Mesothelial cell of epicardium (in vitro differentiated cells): ENCODE measurements at regions not wholly inside any gene's neighbourhood (a gene's known extent, or its start where the extent isn't known, plus 50 kb on each side); places are given as distances from the start of the nearest gene placed in this dataset.

Source experiments
- DNase-seq, 2 experiments: peaks; one replicate each; pipeline ENCODE4 v3.0.0; 2021; ENCODE audit warnings: low spot score in 2 of 2; ENCODE audit not compliant: unreplicated experiment in 2 of 2
- H3K27ac Mint-ChIP-seq: 2 replicates; pipeline ENCODE4 v1.8.0; 2021; ENCODE audit warnings: mixed read lengths
- H3K27me3 Mint-ChIP-seq: 2 replicates; pipeline ENCODE4 v1.8.0; 2021; ENCODE audit warnings: low read depth, mixed read lengths
- H3K36me3 Mint-ChIP-seq: 2 replicates; pipeline ENCODE4 v1.8.0; 2021; ENCODE audit warnings: mixed read lengths
- H3K4me1 Mint-ChIP-seq: 2 replicates; pipeline ENCODE4 v1.8.0; 2021; ENCODE audit warnings: mixed read lengths
- H3K4me3 Mint-ChIP-seq: 2 replicates; pipeline ENCODE4 v1.8.0; 2021; ENCODE audit warnings: mild to moderate bottlenecking, moderate library complexity, mixed read lengths
- H3K9me3 Mint-ChIP-seq: 2 replicates; pipeline ENCODE4 v1.8.0; 2021; ENCODE audit warnings: mixed read lengths
- TF ChIP-seq, protein P1 (sequence below): fragments of 200-600 bp; sonication (generic); IDR thresholded peaks from one replicate; pipeline ENCODE4 v1.5.0; 2021; ENCODE audit warnings: antibody characterized with exemption; ENCODE audit not compliant: unreplicated experiment

DNA sequence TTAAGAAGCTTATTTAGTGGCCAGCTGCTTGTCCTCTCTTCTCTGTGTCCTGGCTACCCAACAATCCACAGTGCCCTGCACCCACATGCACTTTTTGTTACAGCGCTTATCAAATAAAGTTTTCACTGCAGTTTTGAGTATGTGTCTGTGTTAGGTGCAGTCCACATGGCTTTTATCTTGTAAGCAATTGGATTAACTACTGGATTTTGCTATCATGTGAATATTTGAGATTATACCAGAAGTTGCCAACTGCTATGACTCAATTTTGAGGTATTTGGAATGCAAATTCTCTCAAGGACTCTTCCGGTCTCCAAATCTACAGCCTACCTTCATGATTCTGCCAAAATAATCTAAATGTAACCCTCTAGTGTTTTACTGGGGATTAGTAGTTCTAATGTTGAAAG, 690.2 kb downstream of the NR2F1-AS1 start:
- H3K27ac Mint-ChIP-seq, result no peak overlapping the region
- peaks cover 12% of the 10 kb centered on the region for H3K4me1 Mint-ChIP-seq
- no peak overlapping the region for H3K4me3 Mint-ChIP-seq

DNA sequence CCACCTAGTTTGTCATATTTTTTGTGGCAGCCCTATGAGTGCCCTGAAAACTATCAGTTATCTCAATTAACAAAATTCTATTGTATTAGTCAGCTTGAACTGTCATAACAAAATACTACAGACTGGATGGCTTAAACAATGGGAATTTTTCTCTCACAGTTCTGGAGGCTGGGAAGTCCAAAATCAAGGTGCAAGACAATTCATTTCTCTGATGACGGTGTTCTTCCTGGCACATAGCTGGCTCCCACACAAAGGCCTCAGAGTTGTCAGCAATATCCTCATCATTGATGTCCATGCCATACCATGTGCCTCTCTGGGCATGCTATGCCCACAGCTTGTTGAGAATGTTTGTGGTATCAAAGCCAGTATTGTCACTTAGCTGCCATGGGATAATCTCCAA, 691.9 kb downstream of the NR2F1-AS1 start:
- H3K27ac Mint-ChIP-seq, result no peak overlapping the region
- peaks cover 1% of the 10 kb centered on the region for H3K36me3 Mint-ChIP-seq
- no peaks in the 10 kb centered on the region for H3K27me3 Mint-ChIP-seq
- no peak for DNase-seq
- H3K4me1 Mint-ChIP-seq, result peaks cover 23% of the 10 kb centered on the region
- H3K4me3 Mint-ChIP-seq, result no peak overlapping the region
- H3K9me3 Mint-ChIP-seq, result peaks cover 13% of the 10 kb centered on the region
- TF ChIP-seq, protein P1, sequence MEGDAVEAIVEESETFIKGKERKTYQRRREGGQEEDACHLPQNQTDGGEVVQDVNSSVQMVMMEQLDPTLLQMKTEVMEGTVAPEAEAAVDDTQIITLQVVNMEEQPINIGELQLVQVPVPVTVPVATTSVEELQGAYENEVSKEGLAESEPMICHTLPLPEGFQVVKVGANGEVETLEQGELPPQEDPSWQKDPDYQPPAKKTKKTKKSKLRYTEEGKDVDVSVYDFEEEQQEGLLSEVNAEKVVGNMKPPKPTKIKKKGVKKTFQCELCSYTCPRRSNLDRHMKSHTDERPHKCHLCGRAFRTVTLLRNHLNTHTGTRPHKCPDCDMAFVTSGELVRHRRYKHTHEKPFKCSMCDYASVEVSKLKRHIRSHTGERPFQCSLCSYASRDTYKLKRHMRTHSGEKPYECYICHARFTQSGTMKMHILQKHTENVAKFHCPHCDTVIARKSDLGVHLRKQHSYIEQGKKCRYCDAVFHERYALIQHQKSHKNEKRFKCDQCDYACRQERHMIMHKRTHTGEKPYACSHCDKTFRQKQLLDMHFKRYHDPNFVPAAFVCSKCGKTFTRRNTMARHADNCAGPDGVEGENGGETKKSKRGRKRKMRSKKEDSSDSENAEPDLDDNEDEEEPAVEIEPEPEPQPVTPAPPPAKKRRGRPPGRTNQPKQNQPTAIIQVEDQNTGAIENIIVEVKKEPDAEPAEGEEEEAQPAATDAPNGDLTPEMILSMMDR, result no peak

More for the DNA sequence above, 690.2 kb downstream of the NR2F1-AS1 start:
- DNase-seq, result no peak
- Mint-ChIP-seq H3K36me3 (peaks cover 1% of the 10 kb centered on the region), H3K27me3 (no peaks in the 10 kb centered on the region), H3K9me3 (peaks cover 13% of the 10 kb centered on the region)
- TF ChIP-seq, protein P1, result no peak

DNA sequence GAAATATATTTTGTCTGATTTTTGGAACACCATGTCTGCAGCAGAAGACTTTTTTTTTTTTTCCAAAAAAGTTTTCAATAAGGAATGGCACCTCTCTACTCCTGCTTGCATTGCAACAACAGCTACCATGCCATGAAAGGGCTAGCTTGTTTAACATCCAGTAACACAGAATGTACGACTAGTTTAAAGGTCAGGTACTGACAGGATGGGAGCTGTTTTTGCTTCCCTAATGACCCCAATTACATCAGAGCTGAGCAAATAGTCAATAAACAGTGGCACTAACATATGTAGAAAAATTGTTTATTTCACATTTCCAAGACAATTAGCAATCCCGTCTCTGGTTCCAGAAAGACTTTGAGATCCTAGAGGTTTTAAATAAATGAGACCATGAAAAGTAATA, 693.8 kb downstream of the NR2F1-AS1 start:
- peaks cover 33% of the 10 kb centered on the region for H3K4me1 Mint-ChIP-seq
- H3K27me3 Mint-ChIP-seq, result no peaks in the 10 kb centered on the region
- peaks cover 1% of the 10 kb centered on the region for H3K36me3 Mint-ChIP-seq
- no peak overlapping the region for H3K27ac Mint-ChIP-seq
- peaks cover 13% of the 10 kb centered on the region for H3K9me3 Mint-ChIP-seq
- H3K4me3 Mint-ChIP-seq, result no peak overlapping the region
- DNase-seq, result no peak
- TF ChIP-seq, protein P1, result no peak

DNA sequence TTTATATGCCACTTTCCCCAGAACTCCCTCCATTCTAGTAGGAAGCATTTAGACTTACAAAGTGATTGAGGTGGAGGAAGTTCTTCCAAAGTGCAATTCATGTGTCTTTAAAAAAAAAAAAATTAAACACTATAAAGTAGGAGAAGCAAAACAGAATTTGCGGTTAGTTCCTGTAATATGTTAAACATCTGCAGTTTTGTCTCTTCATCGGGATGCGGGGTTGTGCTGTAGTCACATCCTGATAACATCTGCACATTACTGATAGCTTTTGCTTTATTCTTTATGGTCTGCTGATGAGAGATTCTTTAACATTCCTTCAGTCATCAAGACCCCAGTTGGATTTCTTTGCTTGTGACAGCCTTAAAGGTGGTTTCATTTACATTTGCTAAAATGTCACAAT, 694.3 kb downstream of the NR2F1-AS1 start:
- Mint-ChIP-seq H3K4me3 (no peak overlapping the region), H3K27ac (no peak overlapping the region)

DNA sequence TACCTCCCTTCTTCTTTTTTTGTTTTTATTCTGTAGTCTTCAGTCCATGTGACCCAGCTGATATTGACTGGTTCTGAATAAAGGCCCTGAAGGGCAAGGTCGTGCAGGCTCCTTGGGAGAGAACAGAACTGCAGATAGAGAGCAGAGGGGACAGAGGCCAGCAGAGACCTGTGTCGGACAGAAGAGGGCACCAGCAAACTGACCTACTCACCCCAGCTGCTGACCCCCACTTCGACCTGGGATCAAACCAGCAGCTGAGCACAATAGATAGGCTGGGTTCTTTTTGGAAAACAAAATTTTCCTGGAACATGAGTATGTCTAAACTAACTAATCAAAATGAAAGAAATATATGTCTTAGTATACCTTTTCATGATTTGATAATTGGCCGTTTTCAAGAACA, 695.1 kb downstream of the NR2F1-AS1 start:
- Mint-ChIP-seq H3K27me3 (no peaks in the 10 kb centered on the region), H3K27ac (no peak overlapping the region), H3K4me1 (peaks cover 33% of the 10 kb centered on the region), H3K9me3 (peaks cover 7% of the 10 kb centered on the region), H3K4me3 (no peak overlapping the region), H3K36me3 (peaks cover 1% of the 10 kb centered on the region)
- DNase-seq, result no peak
- TF ChIP-seq, protein P1, result no peak

More for the DNA sequence above, 694.3 kb downstream of the NR2F1-AS1 start:
- Mint-ChIP-seq H3K4me1 (peaks cover 33% of the 10 kb centered on the region), H3K36me3 (peaks cover 1% of the 10 kb centered on the region), H3K27me3 (no peaks in the 10 kb centered on the region), H3K9me3 (peaks cover 13% of the 10 kb centered on the region)
- DNase-seq, result no peak
- TF ChIP-seq, protein P1, result no peak

DNA sequence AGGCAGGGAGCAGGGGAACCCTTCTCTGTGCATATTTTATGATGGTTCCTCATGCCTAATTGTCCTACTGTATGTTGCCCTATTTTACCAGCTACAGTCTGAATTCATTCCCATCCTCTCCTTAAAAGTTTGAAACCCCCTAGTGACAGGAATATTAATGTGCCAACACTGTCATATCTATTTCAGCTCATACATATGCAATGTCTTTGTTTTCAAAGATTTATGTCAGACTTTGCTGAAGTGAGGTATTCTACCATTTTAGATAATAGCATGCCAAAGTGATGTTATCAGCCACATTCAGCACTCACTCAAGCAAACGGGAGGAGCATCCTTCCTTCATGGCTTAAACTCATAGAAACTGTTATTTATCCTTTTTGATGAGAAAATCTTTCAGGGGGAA, 696.5 kb downstream of the NR2F1-AS1 start:
- no peaks in the 10 kb centered on the region for H3K27me3 Mint-ChIP-seq
- TF ChIP-seq, protein P1, result no peak
- H3K9me3 Mint-ChIP-seq, result no peaks in the 10 kb centered on the region
- peaks cover 1% of the 10 kb centered on the region for H3K36me3 Mint-ChIP-seq
- DNase-seq, result no peak
- H3K4me3 Mint-ChIP-seq, result no peak overlapping the region
- H3K27ac Mint-ChIP-seq, result no peak overlapping the region
- H3K4me1 Mint-ChIP-seq, result peaks cover 33% of the 10 kb centered on the region
